Osteoblast (primary cell): ENCODE measurements at regions not wholly inside any gene's neighbourhood (a gene's known extent, or its start where the extent isn't known, plus 50 kb on each side); places are given as distances from the start of the nearest gene placed in this dataset.
A peak's percentile ranks its signal among the peaks of the same experiment; 100 is the strongest.

ENCODE experiments used
- DNase-seq: peaks from one replicate; pipeline ENCODE4 v3.0.0; 2011; ENCODE audit warnings: low spot score, mixed read lengths; ENCODE audit not compliant: insufficient read length; ENCODE audit errors: missing footprints
- H2AFZ ChIP-seq: 2 replicates; pipeline ENCODE4 v1.6.0; 2011; ENCODE audit warnings: mild to moderate bottlenecking, low read length
- H3K27ac ChIP-seq: 2 replicates; pipeline ENCODE4 v1.5.1; 2011; ENCODE audit warnings: mild to moderate bottlenecking, low read depth, low read length, moderate library complexity
- H3K27me3 ChIP-seq: 2 replicates; pipeline ENCODE4 v1.6.0; 2012; ENCODE audit warnings: mild to moderate bottlenecking, control low read depth, inconsistent platforms, low read length, moderate library complexity; ENCODE audit not compliant: insufficient read depth
- H3K36me3 ChIP-seq: 2 replicates; pipeline ENCODE4 v1.5.1; 2011; ENCODE audit warnings: mild to moderate bottlenecking, low read length, control low read depth, moderate library complexity; ENCODE audit not compliant: insufficient read depth
- H3K4me1 ChIP-seq: 2 replicates; pipeline ENCODE4 v1.5.1; 2011; ENCODE audit warnings: mild to moderate bottlenecking, low read length, control low read depth, moderate library complexity; ENCODE audit not compliant: insufficient read depth
- H3K4me2 ChIP-seq: 2 replicates; pipeline ENCODE4 v1.6.0; 2011; ENCODE audit warnings: mild to moderate bottlenecking, low read length; ENCODE audit not compliant: insufficient read depth
- H3K4me3 ChIP-seq: fragments of 200-600 bp; sonication (generic); 3 replicates; pipeline ENCODE4 v1.5.1; 2012; ENCODE audit warnings: mild to moderate bottlenecking, low read length, inconsistent platforms; ENCODE audit not compliant: insufficient read depth
- H3K79me2 ChIP-seq: 2 replicates; pipeline ENCODE4 v1.6.0; 2012; ENCODE audit warnings: mild to moderate bottlenecking, low read length, control low read depth, inconsistent platforms; ENCODE audit not compliant: insufficient read depth
- H3K9me3 ChIP-seq: 2 replicates; pipeline ENCODE4 v1.5.1; 2011; ENCODE audit warnings: low read depth, low read length, control low read depth
- H4K20me1 ChIP-seq: 2 replicates; pipeline ENCODE4 v1.6.0; 2012; ENCODE audit warnings: mild to moderate bottlenecking, low read length, control low read depth; ENCODE audit not compliant: insufficient read depth
- TF ChIP-seq, protein P1 (sequence below): IDR thresholded peaks from 2 replicates; pipeline ENCODE4 v1.5.1; 2011; ENCODE audit warnings: mild to moderate bottlenecking, low read depth, low read length, moderate library complexity; ENCODE audit errors: extremely low read depth

DNA sequence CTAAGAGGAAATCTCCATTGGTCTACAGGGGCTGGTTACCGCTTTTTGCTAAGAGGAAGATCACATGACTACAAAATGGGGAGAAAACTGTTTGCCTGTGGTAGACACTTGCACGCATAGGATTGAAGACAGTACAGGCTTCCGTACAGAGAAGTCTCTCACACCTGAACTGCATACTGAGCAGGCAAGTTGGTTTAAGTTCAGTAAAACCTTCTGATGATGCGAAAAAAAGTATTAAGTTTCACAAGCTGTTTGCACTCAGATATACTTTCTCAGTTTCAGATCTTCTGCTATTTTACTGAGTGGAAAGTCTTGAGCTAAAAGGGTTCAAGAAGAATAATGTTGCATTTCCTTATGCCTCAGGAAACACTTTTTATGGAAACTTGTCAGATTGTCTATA, 292.2 kb upstream of the MC4R start:
- Histone ChIP-seq H3K4me3 (no peak overlapping the region), H3K36me3 (no peaks in the 10 kb centered on the region), H2AFZ (no peak overlapping the region), H3K27ac (no peak overlapping the region), H4K20me1 (no peaks in the 10 kb centered on the region), H3K9me3 (no peaks in the 10 kb centered on the region), H3K27me3 (no peaks in the 10 kb centered on the region), H3K79me2 (no peaks in the 10 kb centered on the region), H3K4me1 (no peaks in the 10 kb centered on the region), H3K4me2 (no peak overlapping the region)
- TF ChIP-seq, protein P1, sequence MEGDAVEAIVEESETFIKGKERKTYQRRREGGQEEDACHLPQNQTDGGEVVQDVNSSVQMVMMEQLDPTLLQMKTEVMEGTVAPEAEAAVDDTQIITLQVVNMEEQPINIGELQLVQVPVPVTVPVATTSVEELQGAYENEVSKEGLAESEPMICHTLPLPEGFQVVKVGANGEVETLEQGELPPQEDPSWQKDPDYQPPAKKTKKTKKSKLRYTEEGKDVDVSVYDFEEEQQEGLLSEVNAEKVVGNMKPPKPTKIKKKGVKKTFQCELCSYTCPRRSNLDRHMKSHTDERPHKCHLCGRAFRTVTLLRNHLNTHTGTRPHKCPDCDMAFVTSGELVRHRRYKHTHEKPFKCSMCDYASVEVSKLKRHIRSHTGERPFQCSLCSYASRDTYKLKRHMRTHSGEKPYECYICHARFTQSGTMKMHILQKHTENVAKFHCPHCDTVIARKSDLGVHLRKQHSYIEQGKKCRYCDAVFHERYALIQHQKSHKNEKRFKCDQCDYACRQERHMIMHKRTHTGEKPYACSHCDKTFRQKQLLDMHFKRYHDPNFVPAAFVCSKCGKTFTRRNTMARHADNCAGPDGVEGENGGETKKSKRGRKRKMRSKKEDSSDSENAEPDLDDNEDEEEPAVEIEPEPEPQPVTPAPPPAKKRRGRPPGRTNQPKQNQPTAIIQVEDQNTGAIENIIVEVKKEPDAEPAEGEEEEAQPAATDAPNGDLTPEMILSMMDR: no peak
- DNase-seq: no peak

DNA sequence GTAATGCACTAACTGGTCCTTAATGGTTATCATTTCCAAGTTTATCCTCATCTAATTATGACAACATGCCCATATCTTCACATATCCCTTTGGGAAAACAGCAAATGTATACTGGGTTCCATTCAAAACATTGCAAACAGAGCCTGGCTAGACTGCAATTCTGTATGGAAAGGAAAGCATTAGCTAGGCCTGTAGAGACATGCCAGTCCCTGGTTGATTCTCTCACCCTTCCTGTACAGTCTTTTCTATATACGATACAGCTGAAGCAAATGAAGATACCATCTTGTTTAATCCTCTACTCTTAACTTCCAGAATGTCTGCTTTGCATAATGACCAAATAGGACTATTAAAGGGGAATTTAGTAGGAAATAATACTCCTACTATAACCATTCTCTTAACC, 294.4 kb upstream of the MC4R start:
- DNase-seq: no peak
- H2AFZ ChIP-seq: no peak overlapping the region
- H3K27me3 ChIP-seq: no peaks in the 10 kb centered on the region
- TF ChIP-seq, protein P1: no peak
- H3K27ac ChIP-seq: no peak overlapping the region
- H3K9me3 ChIP-seq: no peaks in the 10 kb centered on the region
- no peaks in the 10 kb centered on the region for H3K4me1 ChIP-seq
- H4K20me1 ChIP-seq: no peaks in the 10 kb centered on the region
- no peak overlapping the region for H3K4me2 ChIP-seq
- no peaks in the 10 kb centered on the region for H3K79me2 ChIP-seq
- no peaks in the 10 kb centered on the region for H3K36me3 ChIP-seq
- H3K4me3 ChIP-seq: no peak overlapping the region

DNA sequence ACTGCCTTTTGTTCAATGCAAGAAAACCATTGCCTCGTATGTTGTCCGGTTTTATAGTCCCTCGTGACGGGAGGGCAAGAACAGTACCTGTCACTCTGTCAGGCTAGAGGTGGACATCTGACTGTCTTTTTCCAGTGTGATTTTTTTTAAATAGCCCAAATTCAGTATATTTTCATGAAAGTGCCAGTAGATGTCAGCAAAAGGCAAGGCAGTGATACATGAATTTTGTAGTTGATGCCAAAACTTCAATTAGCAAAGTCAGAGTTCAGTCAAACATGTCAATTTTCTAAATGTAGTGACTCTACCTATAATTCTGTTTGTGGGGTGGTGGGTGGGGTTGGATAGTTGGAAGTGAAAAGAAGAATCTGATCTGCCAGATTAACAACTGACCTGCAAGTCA, 296.0 kb upstream of the MC4R start:
- no peak overlapping the region for H3K27ac ChIP-seq
- no peak overlapping the region for H2AFZ ChIP-seq
- H3K4me3 ChIP-seq: no peak overlapping the region
- DNase-seq: peak; percentile 39
- H4K20me1 ChIP-seq: no peaks in the 10 kb centered on the region
- H3K9me3 ChIP-seq: no peaks in the 10 kb centered on the region
- TF ChIP-seq, protein P1: no peak
- no peaks in the 10 kb centered on the region for H3K36me3 ChIP-seq
- no peaks in the 10 kb centered on the region for H3K27me3 ChIP-seq
- H3K79me2 ChIP-seq: no peaks in the 10 kb centered on the region
- H3K4me2 ChIP-seq: no peak overlapping the region
- no peaks in the 10 kb centered on the region for H3K4me1 ChIP-seq

DNA sequence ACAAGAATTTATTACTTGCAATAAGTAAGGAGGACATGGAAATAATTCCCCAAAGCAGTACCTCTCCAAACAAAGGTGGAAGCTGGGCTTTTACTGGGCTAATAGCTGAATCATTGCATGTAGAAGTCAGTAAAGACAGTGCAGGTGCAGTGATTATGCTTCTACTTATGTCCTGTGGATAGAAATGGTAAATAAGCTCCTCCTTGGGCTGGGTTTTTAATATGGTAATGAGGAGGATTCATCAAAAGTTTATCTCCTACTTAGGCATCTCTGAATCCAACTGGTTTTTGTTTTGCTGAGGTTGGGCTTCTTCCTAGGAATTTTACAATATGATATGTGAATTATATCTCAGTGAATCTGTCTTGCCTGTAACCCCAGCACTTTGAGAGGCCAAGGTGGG, 297.4 kb upstream of the MC4R start:
- Histone ChIP-seq H3K27ac (no peak overlapping the region), H3K9me3 (no peaks in the 10 kb centered on the region), H3K79me2 (no peaks in the 10 kb centered on the region), H3K4me3 (no peak overlapping the region), H3K36me3 (no peaks in the 10 kb centered on the region), H3K4me1 (no peaks in the 10 kb centered on the region), H4K20me1 (no peaks in the 10 kb centered on the region), H2AFZ (no peak overlapping the region), H3K4me2 (no peak overlapping the region), H3K27me3 (no peaks in the 10 kb centered on the region)
- TF ChIP-seq, protein P1: no peak
- no peak for DNase-seq
